MM.1S (cell line): ENCODE measurements at regions not wholly inside any gene's neighbourhood (a gene's known extent, or its start where the extent isn't known, plus 50 kb on each side); places are given as distances from the start of the nearest gene placed in this dataset.

Source experiments
- DNase-seq: peaks from one replicate; pipeline ENCODE4 v3.0.0-alpha.2; 2015
- H2AFZ ChIP-seq: fragments of 300-600 bp; sonication (generic); 2 replicates; pipeline ENCODE4 v1.6.0; 2016; ENCODE audit warnings: antibody characterized with exemption, low read length
- H3F3A ChIP-seq: fragments of 300-600 bp; sonication (generic); 2 replicates; pipeline ENCODE4 v1.6.1; 2016; ENCODE audit warnings: mild to moderate bottlenecking, antibody characterized with exemption, low read length, moderate library complexity, mixed read lengths; ENCODE audit not compliant: insufficient read depth
- H3K27ac ChIP-seq: fragments of 300-600 bp; sonication (generic); 2 replicates; pipeline ENCODE4 v1.5.1; 2016; ENCODE audit warnings: mild to moderate bottlenecking, low read length
- H3K27me3 ChIP-seq: fragments of 300-600 bp; sonication (generic); replicated peaks from 2 replicates; pipeline ENCODE4 v1.6.0; 2016; ENCODE audit warnings: low read length; ENCODE audit not compliant: insufficient read depth
- H3K36me3 ChIP-seq: fragments of 300-600 bp; sonication (generic); replicated peaks from 2 replicates; pipeline ENCODE4 v1.6.1; 2016; ENCODE audit warnings: mild to moderate bottlenecking, low read length, mixed read lengths; ENCODE audit not compliant: insufficient read depth
- H3K4me1 ChIP-seq: fragments of 300-600 bp; sonication (generic); 2 replicates; pipeline ENCODE4 v1.6.1; 2016; ENCODE audit warnings: low read length, mixed read lengths
- H3K4me2 ChIP-seq: fragments of 300-600 bp; sonication (generic); 2 replicates; pipeline ENCODE4 v1.6.0; 2016; ENCODE audit warnings: low read depth, low read length
- H3K4me3 ChIP-seq: fragments of 300-600 bp; sonication (generic); 2 replicates; pipeline ENCODE4 v1.5.1; 2016; ENCODE audit warnings: low read length, mixed read lengths
- H3K79me2 ChIP-seq: fragments of 300-600 bp; sonication (generic); 2 replicates; pipeline ENCODE4 v1.6.1; 2016; ENCODE audit warnings: mixed run types, low read length, mixed read lengths
- H3K9ac ChIP-seq: fragments of 300-600 bp; sonication (generic); 2 replicates; pipeline ENCODE4 v1.6.1; 2016; ENCODE audit warnings: low read length, mixed read lengths
- H3K9me2 ChIP-seq: fragments of 300-600 bp; sonication (generic); replicated peaks from 2 replicates; pipeline ENCODE4 v1.6.1; 2016; ENCODE audit warnings: mild to moderate bottlenecking, low read length, mixed read lengths; ENCODE audit not compliant: insufficient read depth
- H3K9me3 ChIP-seq: fragments of 300-600 bp; sonication (generic); replicated peaks from 2 replicates; pipeline ENCODE4 v1.6.1; 2016; ENCODE audit warnings: mild to moderate bottlenecking, low read length, mixed read lengths; ENCODE audit not compliant: insufficient read depth
- H4K20me1 ChIP-seq: fragments of 300-600 bp; sonication (generic); 2 replicates; pipeline ENCODE4 v1.6.1; 2016; ENCODE audit warnings: mild to moderate bottlenecking, low read length, moderate library complexity, mixed read lengths; ENCODE audit not compliant: insufficient read depth
- CTCF ChIP-seq: fragments of 300-600 bp; sonication (generic); IDR thresholded peaks from 2 replicates; pipeline ENCODE4 v1.5.1; 2016; ENCODE audit warnings: antibody characterized with exemption, low read length, mixed read lengths
- EZH2 ChIP-seq: fragments of 300-600 bp; sonication (generic); optimal IDR thresholded peaks from 2 replicates; pipeline ENCODE3; 2017; ENCODE audit warnings: low read depth, mild to moderate bottlenecking, antibody characterized with exemption, low read length, mixed read lengths
- EZH2phosphoT487 ChIP-seq: fragments of 300-600 bp; sonication (generic); IDR thresholded peaks from 2 replicates; pipeline ENCODE4 v1.6.1; 2018; ENCODE audit warnings: antibody characterized with exemption, low read length

- no peaks in the 10 kb centered on the region for H3K27me3 ChIP-seq
- no peak overlapping the region for H2AFZ ChIP-seq
- no peaks in the 10 kb centered on the region for H3F3A ChIP-seq
- no peaks in the 10 kb centered on the region for H3K9me2 ChIP-seq
- H3K4me2 ChIP-seq, result no peak overlapping the region
- H3K36me3 ChIP-seq, result no peaks in the 10 kb centered on the region
- DNase-seq, result no peak
- H3K27ac ChIP-seq, result no peak overlapping the region
- no peaks in the 10 kb centered on the region for H3K4me1 ChIP-seq
- H3K79me2 ChIP-seq, result no peaks in the 10 kb centered on the region
- no peak overlapping the region for H3K9ac ChIP-seq
- no peaks in the 10 kb centered on the region for H4K20me1 ChIP-seq
- TF ChIP-seq CTCF (no peak), EZH2 (no peak), EZH2phosphoT487 (no peak)
- no peak overlapping the region for H3K4me3 ChIP-seq
- H3K9me3 ChIP-seq, result no peaks in the 10 kb centered on the region
Observed at GRCh38 chr1:57860931-57861565, 437.2 kb upstream of the DAB1 start.

- Histone ChIP-seq H3F3A (no peaks in the 10 kb centered on the region), H4K20me1 (no peaks in the 10 kb centered on the region), H3K36me3 (no peaks in the 10 kb centered on the region), H3K9ac (no peak overlapping the region), H3K9me2 (no peaks in the 10 kb centered on the region), H3K27me3 (no peaks in the 10 kb centered on the region), H3K4me1 (no peaks in the 10 kb centered on the region), H3K4me3 (no peak overlapping the region), H2AFZ (no peak overlapping the region), H3K27ac (no peak overlapping the region), H3K9me3 (no peaks in the 10 kb centered on the region), H3K79me2 (no peaks in the 10 kb centered on the region), H3K4me2 (no peak overlapping the region)
- no peak for DNase-seq
- TF ChIP-seq EZH2 (no peak), EZH2phosphoT487 (no peak), CTCF (no peak)
Observed at GRCh38 chr1:57860325-57860724, 436.5 kb upstream of the DAB1 start.

GRCh38 chr1:57858740-57859139 lies 434.9 kb upstream of the DAB1 start:
- H4K20me1 ChIP-seq, result no peaks in the 10 kb centered on the region
- H3K27ac ChIP-seq, result no peak overlapping the region
- no peak overlapping the region for H2AFZ ChIP-seq
- no peaks in the 10 kb centered on the region for H3F3A ChIP-seq
- no peak overlapping the region for H3K4me3 ChIP-seq
- no peak overlapping the region for H3K4me2 ChIP-seq
- TF ChIP-seq EZH2 (no peak), EZH2phosphoT487 (no peak), CTCF (no peak)
- no peaks in the 10 kb centered on the region for H3K9me2 ChIP-seq
- no peaks in the 10 kb centered on the region for H3K9me3 ChIP-seq
- no peak overlapping the region for H3K9ac ChIP-seq
- no peaks in the 10 kb centered on the region for H3K4me1 ChIP-seq
- H3K36me3 ChIP-seq, result no peaks in the 10 kb centered on the region
- no peaks in the 10 kb centered on the region for H3K27me3 ChIP-seq
- H3K79me2 ChIP-seq, result no peaks in the 10 kb centered on the region
- no peak for DNase-seq
